GM21619 (cell line): ENCODE measurements at regions not wholly inside any gene's neighbourhood (a gene's known extent, or its start where the extent isn't known, plus 50 kb on each side); places are given as distances from the start of the nearest gene placed in this dataset.
"Not testable (repeated sequence)": the region's sequence is repeated elsewhere in the genome, so short reads cannot be mapped to it uniquely, and the experiment has no call there.

Source experiments
- ATAC-seq: cut with Tn5 transposase; IDR thresholded peaks from one replicate; pipeline ENCODE4 v1.9.1; 2021; ENCODE audit not compliant: unreplicated experiment

DNA sequence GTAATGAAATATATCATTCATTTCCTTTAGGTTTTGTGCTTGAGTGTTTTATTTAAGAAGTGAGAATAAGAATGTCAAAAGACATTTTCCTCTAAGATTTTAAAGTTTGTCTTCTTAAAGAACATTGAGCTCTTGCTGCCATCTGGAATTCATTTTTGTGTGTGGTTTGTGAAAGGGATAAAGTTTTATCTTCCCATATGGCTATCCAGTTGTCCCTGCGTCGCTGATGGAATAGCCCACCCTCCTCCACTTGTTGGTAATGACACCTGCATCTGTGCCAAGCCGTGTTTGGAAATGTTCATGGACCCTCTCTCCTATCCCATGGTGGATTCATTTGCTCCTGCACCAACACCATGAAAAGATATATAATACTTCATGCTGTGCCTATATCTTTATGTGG is 901.5 kb downstream of the BRD1 start:
- ATAC-seq: no peak

GRCh38 chr22:48925450-48925849 is 902.2 kb downstream of the BRD1 start:
- ATAC-seq: no peak

DNA sequence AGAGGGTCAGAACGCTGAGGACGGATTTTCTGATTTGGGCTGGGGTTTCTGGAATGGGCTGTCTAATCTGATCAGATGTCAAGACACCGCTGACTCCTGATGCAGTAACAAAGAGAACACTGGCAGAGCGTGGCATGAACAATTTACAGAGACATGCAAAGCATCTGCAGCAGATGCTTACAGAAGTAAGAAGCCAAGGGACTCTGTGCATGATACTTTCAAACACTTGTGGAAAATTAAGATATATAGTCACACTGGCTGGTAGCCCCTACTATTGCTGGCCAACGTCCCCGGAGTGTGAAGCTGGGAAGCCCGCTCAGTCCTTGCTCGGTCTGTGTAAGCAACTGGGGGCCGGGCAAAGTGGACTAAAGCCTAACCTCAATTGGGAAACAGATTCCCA is 903.7 kb downstream of the BRD1 start:
- no peak for ATAC-seq

- no peak for ATAC-seq
These were observed 904.4 kb downstream of the BRD1 start for GRCh38 chr22:48923165-48923865.

DNA sequence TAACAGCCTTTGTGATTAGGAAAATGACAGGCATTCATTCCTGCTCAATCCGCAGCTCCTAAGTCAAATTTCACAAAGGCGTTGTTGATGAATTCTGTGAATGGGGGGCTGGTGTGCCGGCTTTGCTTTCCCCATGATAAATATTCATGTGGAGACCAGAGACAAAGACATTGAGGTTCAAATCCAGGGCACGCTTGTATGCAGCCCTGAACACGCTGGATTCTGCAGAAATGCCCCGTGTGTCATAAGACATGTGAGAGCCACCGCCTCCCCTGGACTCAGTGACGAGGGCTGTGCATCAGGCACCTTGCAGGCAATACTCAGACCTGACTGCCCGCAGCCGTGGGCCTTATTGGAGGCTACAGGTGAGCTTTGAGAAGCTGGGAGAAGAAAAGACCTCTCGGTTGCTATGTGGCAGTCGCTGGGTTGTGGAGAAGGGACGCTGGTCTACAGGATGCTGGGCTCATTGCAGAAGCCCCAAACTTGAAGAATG is 906.2 kb downstream of the BRD1 start:
- ATAC-seq: no peak

DNA sequence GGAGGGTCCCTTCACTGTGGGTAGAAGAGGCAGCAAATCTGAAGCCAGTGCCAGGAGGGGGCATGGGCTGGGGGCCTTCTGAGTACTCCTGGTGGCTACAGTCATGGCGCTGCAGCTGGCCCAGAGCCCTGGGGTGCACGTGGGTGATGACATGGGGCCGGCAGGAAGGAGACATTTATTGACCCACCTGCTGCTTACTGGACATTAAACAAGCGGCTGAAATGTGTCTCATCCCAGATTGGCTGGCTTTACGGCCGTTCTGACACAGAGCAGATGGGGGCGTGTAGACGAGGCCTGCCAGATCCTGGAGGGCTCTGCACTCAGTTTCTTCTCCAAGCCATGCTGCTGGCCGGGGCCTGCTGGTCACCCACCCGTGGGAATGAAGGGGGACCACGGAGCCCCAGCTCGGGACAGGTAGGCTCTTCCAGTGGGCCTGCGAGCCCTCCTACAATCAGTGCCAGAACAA is 906.9 kb downstream of the BRD1 start:
- no peak for ATAC-seq

GRCh38 chr22:48919851-48920589 is 907.7 kb downstream of the BRD1 start:
- ATAC-seq: no peak

GRCh38 chr22:48919187-48919590 is 908.5 kb downstream of the BRD1 start:
- ATAC-seq: no peak

DNA sequence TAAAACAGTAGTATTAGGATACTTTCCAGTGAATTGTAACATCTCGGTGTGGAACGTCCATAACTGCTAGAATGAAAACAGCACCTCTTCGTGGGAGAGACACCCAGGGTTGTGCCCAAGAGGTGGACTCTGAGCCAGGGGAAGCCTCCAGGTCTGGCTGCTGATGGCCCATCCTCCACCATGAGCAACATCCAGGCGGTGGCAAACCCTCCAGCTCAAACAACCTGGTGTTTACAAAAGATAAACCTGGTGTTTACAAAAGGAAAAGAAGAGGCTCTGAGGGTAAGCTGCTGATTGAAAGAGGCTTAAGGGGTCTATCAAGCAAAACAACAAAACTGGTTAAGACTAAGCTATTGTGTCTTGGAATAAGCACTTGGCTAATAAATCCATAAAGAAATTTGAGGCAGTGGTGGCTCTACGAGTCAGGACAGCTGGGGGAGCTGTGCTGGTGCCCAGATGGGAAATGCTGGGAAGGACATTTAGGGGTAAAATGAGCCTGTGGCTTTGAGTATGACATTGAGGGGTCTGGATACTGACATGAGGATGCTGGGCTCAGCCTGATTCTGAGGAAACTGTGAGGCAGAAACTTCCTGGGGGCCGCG is 909.0 kb downstream of the BRD1 start:
- ATAC-seq: no peak

DNA sequence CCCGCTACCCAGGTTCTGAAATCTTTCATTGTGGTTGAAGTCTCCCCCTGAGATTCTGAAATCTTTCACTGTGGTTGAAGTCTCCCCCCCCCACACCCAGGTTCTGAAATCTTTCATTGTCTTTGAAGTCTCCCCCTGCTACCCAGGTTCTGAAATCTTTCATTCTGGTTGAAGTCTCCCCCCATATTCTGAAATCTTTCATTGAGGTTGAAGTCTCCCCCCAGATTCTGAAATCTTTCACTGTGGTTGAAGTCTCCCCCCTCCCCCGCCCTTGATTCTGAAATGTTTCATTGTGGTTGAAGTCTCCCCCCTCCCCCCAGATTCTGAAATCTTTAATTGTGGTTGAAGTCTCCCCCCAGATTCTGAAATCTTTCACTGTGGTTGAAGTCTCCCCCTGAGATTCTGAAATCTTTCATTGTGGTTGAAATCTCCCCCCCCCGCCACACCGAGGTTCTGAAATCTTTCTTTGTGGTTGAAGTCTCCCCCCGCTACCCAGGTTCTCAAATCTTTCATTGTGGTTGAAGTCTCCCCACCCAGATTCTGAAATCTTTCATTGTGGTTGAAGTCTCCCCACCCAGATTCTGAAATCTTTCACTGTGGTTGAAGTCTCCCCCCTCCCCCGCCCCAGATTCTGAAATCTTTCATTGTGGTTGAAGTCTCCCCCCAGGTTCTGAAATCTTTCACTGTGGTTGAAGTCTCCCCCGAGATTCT is 915.2 kb downstream of the BRD1 start:
- ATAC-seq: not testable (repeated sequence)

GRCh38 chr22:48911647-48912046 is 916.0 kb downstream of the BRD1 start:
- ATAC-seq: not testable (repeated sequence)

DNA sequence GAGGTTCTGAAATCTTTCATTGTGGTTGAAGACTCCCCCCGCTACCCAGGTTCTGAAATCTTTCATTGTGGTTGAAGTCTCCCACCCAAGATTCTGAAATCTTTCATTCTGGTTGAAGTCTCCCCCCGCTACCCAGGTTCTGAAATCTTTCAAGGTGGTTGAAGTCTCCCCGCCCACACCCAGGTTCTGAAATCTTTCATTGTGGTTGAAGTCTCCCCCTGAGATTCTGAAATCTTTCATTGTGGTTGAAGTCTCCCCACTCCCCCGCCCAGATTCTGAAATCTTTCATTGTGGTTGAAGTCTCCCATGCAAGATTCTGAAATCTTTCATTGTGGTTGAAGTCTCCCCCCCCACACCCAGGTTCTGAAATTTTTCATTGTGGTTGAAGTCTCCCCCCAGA is 916.6 kb downstream of the BRD1 start:
- ATAC-seq: not testable (repeated sequence)

- ATAC-seq: no peak
These were observed 919.1 kb downstream of the BRD1 start for GRCh38 chr22:48908547-48908946.

- ATAC-seq: no peak
These were observed 920.1 kb downstream of the BRD1 start for GRCh38 chr22:48907591-48907990.

DNA sequence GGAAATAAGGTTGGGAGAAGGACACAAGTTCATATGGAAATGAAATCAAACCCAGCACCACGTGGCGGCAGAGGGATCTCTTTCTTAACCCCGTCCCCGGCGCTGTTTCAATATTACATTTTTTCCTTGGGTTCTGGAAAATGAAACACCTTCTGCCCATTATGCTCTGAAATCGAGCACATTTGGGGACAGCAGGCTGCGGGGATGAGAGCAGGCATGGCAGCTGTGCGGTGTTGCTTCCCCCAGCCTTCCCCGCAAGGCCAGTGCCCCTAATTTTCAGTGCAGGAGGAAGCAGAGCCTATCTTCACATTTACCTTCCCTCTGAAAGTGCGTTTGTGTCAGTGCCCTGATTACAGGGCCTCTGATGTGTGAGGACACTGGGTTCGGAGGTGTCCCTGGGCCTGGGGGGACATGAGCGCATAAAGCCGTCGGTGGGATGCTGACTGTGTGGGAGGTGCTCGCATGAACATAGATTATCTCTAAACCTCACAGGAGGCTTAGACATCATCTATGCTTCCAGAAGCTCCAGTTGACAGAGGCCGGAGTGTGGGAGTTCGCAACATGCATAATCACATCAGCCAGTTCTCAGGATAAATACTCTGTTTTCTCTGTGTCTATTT is 921.3 kb downstream of the BRD1 start:
- ATAC-seq: no peak

DNA sequence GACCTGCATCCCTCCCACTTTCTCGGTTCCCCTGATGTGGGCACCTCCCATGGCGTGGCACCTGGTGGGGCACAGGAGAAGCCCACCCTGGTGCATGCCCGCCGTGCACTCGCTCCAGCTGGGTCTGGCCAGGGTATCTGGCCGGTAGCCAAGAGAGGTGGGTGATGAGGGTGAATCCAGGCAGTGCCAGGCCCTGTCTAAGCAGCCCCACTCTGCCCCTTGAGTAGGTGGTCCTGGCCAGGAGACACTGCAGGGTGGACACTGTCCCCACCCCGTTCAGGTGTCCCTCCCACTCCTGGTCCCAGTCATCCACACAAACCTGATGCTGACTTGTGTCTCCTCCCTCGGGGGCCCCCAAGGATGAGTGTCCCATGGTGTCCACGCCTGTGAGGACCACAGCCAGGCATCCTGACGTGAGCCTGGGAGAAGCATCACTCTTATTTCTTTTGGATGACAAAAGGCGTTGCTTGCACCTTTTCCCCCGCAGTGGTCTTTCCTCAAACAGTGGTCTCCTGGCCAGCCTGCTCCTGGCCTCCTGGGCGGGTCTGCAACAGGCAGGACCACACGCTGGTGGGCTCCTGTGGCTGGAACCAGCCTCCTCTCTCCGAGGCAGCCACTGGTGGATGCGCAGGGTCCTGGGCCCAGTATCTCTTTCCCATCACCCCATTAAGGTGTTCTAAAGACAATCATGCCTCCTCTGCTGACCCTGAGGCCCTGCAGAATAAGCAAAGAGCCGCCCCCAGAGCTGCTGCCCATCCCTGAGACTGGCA is 922.3 kb downstream of the BRD1 start:
- no peak for ATAC-seq

- ATAC-seq: no peak
These were observed 924.6 kb downstream of the BRD1 start for GRCh38 chr22:48902983-48903650.

DNA sequence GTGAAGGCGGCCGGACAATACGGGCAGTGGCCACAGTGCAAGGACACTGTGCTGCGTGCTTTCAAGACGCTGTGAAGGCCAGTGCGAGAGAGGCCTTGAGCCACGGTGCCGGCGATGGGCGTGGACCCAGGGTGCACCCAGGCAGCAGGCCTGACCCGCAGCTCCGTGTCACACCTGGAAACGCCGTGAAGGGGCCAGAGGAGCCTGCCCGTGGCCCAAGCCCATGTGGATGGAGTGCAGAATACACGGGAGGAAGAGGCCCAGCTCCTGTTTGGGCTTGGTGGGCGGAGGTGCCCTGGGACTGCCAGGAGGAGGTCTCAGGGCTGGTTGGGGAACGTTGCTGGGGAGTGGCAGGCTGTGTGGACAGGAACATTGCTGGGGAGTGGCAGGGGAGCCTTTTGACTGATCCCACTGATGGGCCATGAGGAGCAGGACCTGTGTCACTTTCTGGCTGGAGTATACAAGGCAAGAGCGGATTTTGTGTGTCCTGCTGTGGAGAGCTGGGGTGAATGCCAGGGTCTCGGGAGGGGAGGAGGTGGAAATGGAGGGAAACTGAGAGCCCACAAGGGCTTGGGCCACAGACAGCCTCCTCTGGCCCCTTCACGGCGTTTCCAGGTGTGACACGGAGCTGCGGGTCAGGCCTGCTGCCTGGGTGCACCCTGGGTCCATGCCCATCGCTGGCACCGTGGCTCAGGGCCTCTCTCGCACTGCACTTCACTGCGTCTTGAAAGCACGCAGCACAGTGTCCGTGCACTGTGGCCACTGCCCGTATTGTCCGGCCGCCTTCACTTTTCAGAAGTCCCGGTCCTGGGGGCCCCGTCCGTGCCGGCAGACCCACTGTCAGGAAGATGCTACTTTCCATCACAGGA is 925.4 kb downstream of the BRD1 start:
- ATAC-seq: no peak

DNA sequence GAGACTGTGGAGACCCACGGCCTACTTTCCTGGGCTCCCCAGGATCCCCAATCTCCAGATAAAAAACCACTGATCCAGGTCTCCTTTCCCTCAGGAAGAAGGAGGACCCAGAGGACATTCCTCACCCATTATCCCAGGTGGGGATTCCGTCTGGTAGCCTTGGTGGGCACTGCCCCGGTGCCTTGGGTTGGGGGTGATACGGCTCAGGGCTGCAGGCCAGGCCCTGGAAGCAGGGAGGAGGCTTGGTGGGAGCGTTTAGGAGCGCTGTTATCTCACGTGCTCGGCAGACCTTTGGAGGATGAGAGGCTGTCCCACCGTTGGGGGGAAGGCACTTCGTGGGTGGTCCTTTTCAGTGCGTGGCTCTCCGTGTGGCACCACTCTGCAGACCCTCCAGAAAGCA is 926.3 kb downstream of the BRD1 start:
- no peak for ATAC-seq
